Ishikawa (cell line): ENCODE measurements at regions not wholly inside any gene's neighbourhood (a gene's known extent, or its start where the extent isn't known, plus 50 kb on each side); places are given as distances from the start of the nearest gene placed in this dataset.

Source experiments
- CREB1 ChIP-seq: IDR thresholded peaks from 2 replicates; pipeline ENCODE4 v1.6.1; 2012; ENCODE audit warnings: low read depth
- EGR1 ChIP-seq: IDR thresholded peaks from 2 replicates; pipeline ENCODE4 v1.6.1; 2012
- EP300 ChIP-seq: IDR thresholded peaks from 2 replicates; pipeline ENCODE4 v1.6.1; 2012; ENCODE audit warnings: borderline replicate concordance
- FOXM1 ChIP-seq: IDR thresholded peaks from 2 replicates; pipeline ENCODE4 v1.6.1; 2012; ENCODE audit warnings: low read depth, borderline replicate concordance
- RAD21 ChIP-seq: IDR thresholded peaks from 2 replicates; pipeline ENCODE4 v1.6.1; 2012; ENCODE audit warnings: low read depth
- TAF1 ChIP-seq: IDR thresholded peaks from 2 replicates; pipeline ENCODE4 v1.6.1; 2012; ENCODE audit warnings: low read depth, mild to moderate bottlenecking
- ZBTB7A ChIP-seq: IDR thresholded peaks from 2 replicates; pipeline ENCODE4 v1.6.1; 2012; ENCODE audit warnings: low read depth
- TF ChIP-seq, protein P1 (sequence below): IDR thresholded peaks from 2 replicates; pipeline ENCODE4 v1.6.1; 2012
- TF ChIP-seq, protein P2 (sequence below): IDR thresholded peaks from 2 replicates; pipeline ENCODE4 v1.6.1; 2012
- TF ChIP-seq, protein P3 (sequence below): IDR thresholded peaks from 2 replicates; pipeline ENCODE4 v1.6.1; 2012; ENCODE audit warnings: low read depth, mild to moderate bottlenecking

DNA sequence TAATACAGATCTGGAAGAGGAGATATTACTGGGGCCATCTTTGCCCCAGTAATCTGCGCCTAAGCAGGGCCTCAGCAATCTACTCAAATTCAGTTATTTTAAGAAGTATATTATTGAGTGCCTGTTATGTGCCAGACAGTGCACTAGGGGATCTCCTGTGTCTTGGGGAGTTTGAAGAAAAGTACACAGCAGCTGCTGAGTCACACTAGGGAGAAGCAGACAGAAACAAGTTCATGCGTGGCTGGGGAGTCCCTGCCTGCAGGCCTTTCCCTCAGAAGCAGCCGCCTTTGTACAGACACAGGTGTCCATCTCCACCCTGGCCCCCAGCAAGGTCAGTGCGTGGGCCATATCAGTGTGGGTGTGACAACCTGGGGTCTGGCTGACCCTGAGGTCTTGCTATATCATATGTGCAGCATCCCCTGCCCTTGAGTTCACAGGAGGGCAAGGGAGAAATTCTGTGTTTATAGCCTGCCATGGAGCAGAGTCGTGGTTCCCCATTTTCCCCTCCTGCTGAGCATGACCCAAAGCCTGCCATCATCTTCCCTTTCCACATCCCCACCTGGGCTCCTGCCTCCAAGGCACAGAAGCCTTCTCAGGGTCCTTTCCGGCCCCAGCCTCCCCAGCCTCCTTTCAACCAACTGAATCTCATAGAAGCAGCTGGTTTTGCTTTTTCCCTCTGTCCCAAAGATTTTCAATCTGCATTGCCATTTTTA lies 229.9 kb upstream of the SDK2 start:
- TF ChIP-seq EP300 (no peak), FOXM1 (no peak), TAF1 (no peak), RAD21 (no peak), EGR1 (no peak), ZBTB7A (no peak), CREB1 (no peak)
- TF ChIP-seq, protein P1, sequence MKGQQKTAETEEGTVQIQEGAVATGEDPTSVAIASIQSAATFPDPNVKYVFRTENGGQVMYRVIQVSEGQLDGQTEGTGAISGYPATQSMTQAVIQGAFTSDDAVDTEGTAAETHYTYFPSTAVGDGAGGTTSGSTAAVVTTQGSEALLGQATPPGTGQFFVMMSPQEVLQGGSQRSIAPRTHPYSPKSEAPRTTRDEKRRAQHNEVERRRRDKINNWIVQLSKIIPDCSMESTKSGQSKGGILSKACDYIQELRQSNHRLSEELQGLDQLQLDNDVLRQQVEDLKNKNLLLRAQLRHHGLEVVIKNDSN, result no peak
- TF ChIP-seq, protein P2, sequence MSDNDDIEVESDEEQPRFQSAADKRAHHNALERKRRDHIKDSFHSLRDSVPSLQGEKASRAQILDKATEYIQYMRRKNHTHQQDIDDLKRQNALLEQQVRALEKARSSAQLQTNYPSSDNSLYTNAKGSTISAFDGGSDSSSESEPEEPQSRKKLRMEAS, result no peak
- TF ChIP-seq, protein P3, sequence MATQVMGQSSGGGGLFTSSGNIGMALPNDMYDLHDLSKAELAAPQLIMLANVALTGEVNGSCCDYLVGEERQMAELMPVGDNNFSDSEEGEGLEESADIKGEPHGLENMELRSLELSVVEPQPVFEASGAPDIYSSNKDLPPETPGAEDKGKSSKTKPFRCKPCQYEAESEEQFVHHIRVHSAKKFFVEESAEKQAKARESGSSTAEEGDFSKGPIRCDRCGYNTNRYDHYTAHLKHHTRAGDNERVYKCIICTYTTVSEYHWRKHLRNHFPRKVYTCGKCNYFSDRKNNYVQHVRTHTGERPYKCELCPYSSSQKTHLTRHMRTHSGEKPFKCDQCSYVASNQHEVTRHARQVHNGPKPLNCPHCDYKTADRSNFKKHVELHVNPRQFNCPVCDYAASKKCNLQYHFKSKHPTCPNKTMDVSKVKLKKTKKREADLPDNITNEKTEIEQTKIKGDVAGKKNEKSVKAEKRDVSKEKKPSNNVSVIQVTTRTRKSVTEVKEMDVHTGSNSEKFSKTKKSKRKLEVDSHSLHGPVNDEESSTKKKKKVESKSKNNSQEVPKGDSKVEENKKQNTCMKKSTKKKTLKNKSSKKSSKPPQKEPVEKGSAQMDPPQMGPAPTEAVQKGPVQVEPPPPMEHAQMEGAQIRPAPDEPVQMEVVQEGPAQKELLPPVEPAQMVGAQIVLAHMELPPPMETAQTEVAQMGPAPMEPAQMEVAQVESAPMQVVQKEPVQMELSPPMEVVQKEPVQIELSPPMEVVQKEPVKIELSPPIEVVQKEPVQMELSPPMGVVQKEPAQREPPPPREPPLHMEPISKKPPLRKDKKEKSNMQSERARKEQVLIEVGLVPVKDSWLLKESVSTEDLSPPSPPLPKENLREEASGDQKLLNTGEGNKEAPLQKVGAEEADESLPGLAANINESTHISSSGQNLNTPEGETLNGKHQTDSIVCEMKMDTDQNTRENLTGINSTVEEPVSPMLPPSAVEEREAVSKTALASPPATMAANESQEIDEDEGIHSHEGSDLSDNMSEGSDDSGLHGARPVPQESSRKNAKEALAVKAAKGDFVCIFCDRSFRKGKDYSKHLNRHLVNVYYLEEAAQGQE, result no peak
